HAP-1 (cell line): ENCODE measurements at regions not wholly inside any gene's neighbourhood (a gene's known extent, or its start where the extent isn't known, plus 50 kb on each side); places are given as distances from the start of the nearest gene placed in this dataset.

Experiments
- DNase-seq, 2 experiments: peaks; one replicate each; pipeline ENCODE4 v3.0.0-alpha.2; 2016 to 2020; ENCODE audit warnings: low spot score in 2 of 2
- H3K27me3 ChIP-seq: fragments of 250-450 bp; sonication (Bioruptor Pico); 2 replicates; pipeline ENCODE4 v1.5.1; 2020; ENCODE audit warnings: low read depth, mild to moderate bottlenecking, moderate library complexity
- H3K36me3 ChIP-seq: fragments of 250-450 bp; sonication (Bioruptor Pico); replicated peaks from 2 replicates; pipeline ENCODE4 v1.5.1; 2020; ENCODE audit warnings: mild to moderate bottlenecking
- H3K4me1 ChIP-seq: fragments of 250-450 bp; sonication (Bioruptor Pico); 2 replicates; pipeline ENCODE4 v1.5.1; 2020; ENCODE audit warnings: mild to moderate bottlenecking
- H3K4me3 ChIP-seq: fragments of 250-450 bp; sonication (Bioruptor Pico); 2 replicates; pipeline ENCODE4 v1.5.1; 2020; ENCODE audit warnings: mild to moderate bottlenecking, moderate library complexity
- H3K9me3 ChIP-seq: fragments of 250-450 bp; sonication (Bioruptor Pico); 2 replicates; pipeline ENCODE4 v1.5.1; 2020; ENCODE audit warnings: mild to moderate bottlenecking, moderate library complexity
- in situ Hi-C: fragments of 300-500 bp; cut with MboI; formaldehyde crosslinking; loops from 3 replicates; pipeline ENCODE4 v1.14.3; 2020; ENCODE audit warnings: low sequenced_read_pairs, inconsistent platforms, mixed read lengths

DNA sequence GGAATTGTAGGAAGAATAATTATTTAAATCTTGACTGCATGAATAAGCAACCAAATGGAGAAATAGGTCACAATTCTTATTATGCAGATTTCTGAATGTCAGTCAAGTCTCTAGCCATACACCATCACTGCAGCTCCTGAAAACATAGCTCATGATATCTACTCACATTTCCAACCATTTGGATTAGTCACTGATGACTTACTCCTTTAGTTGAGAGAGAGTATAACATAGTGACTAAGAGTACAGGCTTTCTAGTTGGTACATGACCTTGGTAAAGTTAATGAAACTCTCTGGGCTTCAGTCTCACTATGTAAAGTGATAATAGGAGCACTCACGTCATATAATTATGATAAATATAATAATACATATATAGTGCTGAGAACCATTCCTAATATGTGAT lies 265.2 kb downstream of the KCNA4 start:
- no peaks in the 10 kb centered on the region for H3K4me1 ChIP-seq
- H3K36me3 ChIP-seq: no peaks in the 10 kb centered on the region
- no peaks in the 10 kb centered on the region for H3K27me3 ChIP-seq
- no peaks in the 10 kb centered on the region for H3K9me3 ChIP-seq
- no peak for DNase-seq
- in situ Hi-C loops: no loop called here
- H3K4me3 ChIP-seq: no peak overlapping the region

DNA sequence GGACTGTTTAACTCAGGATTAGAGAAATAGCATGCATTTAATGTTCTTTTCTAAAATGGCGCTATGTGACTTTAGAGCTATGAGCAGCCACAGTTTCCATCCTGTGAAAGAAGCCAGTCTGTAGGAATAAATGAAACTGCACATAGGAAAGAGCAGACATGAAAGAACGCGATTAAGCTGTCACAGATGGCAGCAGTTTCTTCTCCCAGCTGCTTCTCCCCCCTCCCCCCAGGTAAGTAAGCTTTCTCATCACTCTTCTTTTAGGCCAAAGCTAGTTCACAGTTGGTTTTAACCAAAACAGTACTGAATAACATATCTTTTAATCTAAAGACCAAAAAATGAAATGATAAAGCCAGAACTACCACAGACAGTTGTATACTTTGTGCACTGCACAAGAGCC lies 266.4 kb downstream of the KCNA4 start:
- in situ Hi-C loops: no loop called here
- H3K27me3 ChIP-seq: no peaks in the 10 kb centered on the region
- DNase-seq: no peak
- no peaks in the 10 kb centered on the region for H3K36me3 ChIP-seq
- H3K4me3 ChIP-seq: no peak overlapping the region
- H3K4me1 ChIP-seq: no peaks in the 10 kb centered on the region
- no peaks in the 10 kb centered on the region for H3K9me3 ChIP-seq

DNA sequence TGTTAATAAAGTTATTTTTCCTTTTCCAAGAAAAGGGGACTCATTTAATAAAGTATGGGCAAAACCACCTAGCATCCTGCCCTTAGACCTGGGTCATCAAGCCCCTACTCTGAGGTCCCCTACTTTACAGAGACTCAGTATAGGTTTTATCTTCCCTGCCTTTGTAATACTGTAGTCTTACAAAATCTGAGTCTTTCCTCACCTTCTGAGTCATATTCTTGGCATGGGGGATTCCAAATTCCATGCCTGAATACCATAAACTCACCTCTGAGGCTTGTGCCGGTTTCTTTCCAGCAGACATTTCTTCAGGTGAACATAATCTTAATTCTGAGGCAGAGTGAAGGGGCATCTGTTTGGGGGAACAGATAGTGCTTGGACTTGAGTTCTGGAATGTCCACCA lies 282.5 kb downstream of the KCNA4 start:
- Histone ChIP-seq H3K4me1 (no peaks in the 10 kb centered on the region), H3K9me3 (no peaks in the 10 kb centered on the region), H3K27me3 (no peaks in the 10 kb centered on the region), H3K36me3 (no peaks in the 10 kb centered on the region), H3K4me3 (no peak overlapping the region)
- no peak for DNase-seq
- in situ Hi-C loops: no loop called here

- Histone ChIP-seq H3K27me3 (no peaks in the 10 kb centered on the region), H3K4me3 (no peak overlapping the region), H3K4me1 (no peaks in the 10 kb centered on the region), H3K9me3 (no peaks in the 10 kb centered on the region), H3K36me3 (no peaks in the 10 kb centered on the region)
- DNase-seq: no peak
- in situ Hi-C loops: no loop called here
These were observed 303.0 kb downstream of the KCNA4 start for GRCh38 chr11:29713831-29714320.

DNA sequence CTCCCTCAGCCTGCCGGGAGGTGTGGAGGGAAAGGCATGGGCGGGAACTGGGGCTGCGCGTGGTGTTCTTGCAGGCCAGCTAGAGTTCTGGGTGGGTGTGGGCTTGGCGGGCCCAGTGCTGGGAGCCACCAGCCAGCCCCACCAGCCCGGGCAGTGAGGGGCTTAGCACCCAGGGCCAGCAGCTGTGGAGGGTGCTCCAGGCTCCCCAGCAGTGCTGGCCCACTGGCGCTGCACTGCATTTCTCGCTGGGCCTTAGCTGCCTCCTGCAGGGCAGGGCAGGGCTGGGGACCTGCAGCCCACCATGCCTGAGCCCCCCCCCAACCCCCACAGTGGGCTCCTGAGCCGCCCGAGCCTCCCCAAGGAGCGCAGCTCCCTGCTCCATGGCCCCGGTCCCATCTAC lies 304.2 kb downstream of the KCNA4 start:
- in situ Hi-C loops: no loop called here
- Histone ChIP-seq H3K27me3 (no peaks in the 10 kb centered on the region), H3K4me3 (no peak overlapping the region), H3K4me1 (no peaks in the 10 kb centered on the region), H3K36me3 (no peaks in the 10 kb centered on the region), H3K9me3 (no peaks in the 10 kb centered on the region)
- DNase-seq: no peak

GRCh38 chr11:29707924-29708323 lies 308.9 kb downstream of the KCNA4 start:
- Histone ChIP-seq H3K4me1 (no peaks in the 10 kb centered on the region), H3K36me3 (no peaks in the 10 kb centered on the region), H3K27me3 (no peaks in the 10 kb centered on the region), H3K9me3 (no peaks in the 10 kb centered on the region), H3K4me3 (no peak overlapping the region)
- in situ Hi-C loops: no loop called here
- DNase-seq: no peak

DNA sequence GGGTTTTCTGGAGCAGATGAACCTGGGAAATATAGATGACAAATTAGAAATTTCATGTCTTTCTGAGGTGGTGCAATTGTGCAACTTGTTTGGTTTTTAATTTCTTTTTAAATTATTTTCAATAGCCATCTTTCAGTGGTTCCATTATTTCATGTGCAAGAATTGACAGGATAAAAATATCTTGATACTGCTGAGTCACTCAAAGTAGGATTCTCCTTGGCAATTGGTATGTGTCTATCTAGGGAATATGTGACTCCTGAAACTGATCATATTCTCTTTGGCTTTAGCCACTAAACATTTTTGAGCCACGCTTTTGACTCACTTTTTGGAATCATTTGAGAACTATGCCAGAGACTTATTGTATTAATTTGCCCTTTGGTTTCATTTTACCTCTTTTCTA lies 331.5 kb downstream of the KCNA4 start:
- Histone ChIP-seq H3K4me3 (no peak overlapping the region), H3K9me3 (no peaks in the 10 kb centered on the region), H3K27me3 (no peaks in the 10 kb centered on the region), H3K4me1 (no peaks in the 10 kb centered on the region), H3K36me3 (no peaks in the 10 kb centered on the region)
- in situ Hi-C loops: no loop called here
- no peak for DNase-seq

DNA sequence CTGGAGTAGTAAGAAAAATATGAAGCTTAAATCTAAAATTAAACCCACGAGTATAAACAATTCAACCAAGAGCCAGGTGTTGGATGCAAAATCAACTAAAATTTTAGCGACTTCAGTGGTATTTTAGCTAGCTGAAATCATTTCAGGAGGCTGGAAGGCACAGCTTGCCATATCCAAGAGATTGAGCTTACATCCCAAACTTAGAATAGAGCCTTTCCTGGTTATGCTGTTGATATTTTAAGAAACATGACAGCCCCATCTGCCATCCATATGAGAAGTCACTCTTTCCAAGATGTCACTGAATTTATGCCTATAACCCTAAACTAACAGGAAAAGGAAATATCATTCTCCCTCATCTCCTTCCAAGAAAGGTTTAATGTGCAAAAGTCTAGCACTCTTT lies 334.0 kb downstream of the KCNA4 start:
- Histone ChIP-seq H3K27me3 (no peaks in the 10 kb centered on the region), H3K4me1 (no peaks in the 10 kb centered on the region), H3K36me3 (no peaks in the 10 kb centered on the region), H3K9me3 (no peaks in the 10 kb centered on the region), H3K4me3 (no peak overlapping the region)
- no peak for DNase-seq
- in situ Hi-C loops: no loop called here

DNA sequence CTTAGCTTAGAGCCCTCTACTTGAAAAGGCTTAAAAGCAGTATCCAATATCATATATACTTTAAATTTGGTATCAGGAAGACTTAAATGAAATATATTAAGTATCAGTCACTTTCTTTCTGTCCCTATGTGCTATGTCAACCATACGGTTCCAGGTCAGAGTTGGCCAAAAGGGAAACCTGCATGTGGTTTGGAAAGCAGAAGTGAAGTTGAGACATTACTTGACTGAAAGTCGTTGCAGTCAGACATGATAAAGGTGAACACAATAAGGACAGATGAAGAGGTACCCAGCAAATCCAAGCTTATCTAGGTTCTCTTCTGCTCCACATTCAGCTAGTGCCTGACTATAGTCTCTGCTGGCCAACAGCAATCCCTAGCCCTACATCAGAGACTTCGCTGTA lies 336.8 kb downstream of the KCNA4 start:
- no peaks in the 10 kb centered on the region for H3K9me3 ChIP-seq
- in situ Hi-C loops: no loop called here
- H3K27me3 ChIP-seq: no peaks in the 10 kb centered on the region
- no peak overlapping the region for H3K4me3 ChIP-seq
- no peaks in the 10 kb centered on the region for H3K4me1 ChIP-seq
- DNase-seq: no peak
- H3K36me3 ChIP-seq: no peaks in the 10 kb centered on the region

DNA sequence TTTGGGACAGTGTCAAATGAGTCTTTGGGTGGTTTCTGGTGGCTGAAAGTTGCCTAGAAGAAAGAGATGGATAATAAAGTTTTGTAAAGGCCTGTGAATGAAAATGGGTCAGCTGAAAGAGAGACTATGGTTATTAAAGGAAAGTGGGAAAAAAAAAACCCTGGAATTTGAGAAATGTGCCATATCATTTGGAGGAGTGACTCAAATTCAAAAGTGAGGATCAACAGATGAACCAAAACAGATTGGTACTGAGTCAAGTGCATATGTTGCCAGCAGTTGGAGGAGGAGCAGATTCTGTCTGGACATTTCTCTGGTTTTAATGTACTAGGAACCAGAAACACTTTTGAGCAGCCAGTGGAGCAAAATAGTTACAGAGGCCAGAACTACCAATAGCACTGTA lies 339.8 kb downstream of the KCNA4 start:
- Histone ChIP-seq H3K4me1 (no peaks in the 10 kb centered on the region), H3K27me3 (no peaks in the 10 kb centered on the region), H3K36me3 (no peaks in the 10 kb centered on the region), H3K4me3 (no peak overlapping the region), H3K9me3 (no peaks in the 10 kb centered on the region)
- no peak for DNase-seq
- in situ Hi-C loops: no loop called here

DNA sequence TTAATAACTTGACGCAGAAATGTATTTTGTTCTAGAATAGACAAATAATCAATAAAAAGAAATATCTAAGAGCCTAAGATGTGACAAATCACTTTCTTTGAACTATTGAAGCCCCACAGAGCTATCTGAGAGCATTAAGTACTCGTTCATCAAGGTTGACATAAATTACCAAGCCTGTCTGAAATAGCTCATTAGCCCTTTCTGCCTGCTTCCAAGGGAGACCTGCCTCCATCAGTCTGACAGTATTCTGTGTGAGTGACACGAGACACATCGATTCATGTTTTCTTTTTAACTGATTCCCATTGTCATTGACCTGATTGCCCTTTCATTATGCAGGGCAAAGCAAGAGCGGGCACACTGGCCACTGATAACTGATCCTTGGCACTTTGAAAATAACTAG lies 347.5 kb downstream of the KCNA4 start:
- Histone ChIP-seq H3K27me3 (no peaks in the 10 kb centered on the region), H3K36me3 (no peaks in the 10 kb centered on the region), H3K9me3 (no peaks in the 10 kb centered on the region), H3K4me1 (no peaks in the 10 kb centered on the region), H3K4me3 (no peak overlapping the region)
- no peak for DNase-seq
- in situ Hi-C loops: no loop called here

GRCh38 chr11:29657709-29658108 lies 359.1 kb downstream of the KCNA4 start:
- Histone ChIP-seq H3K4me3 (no peak overlapping the region), H3K4me1 (no peaks in the 10 kb centered on the region), H3K9me3 (no peaks in the 10 kb centered on the region), H3K27me3 (no peaks in the 10 kb centered on the region), H3K36me3 (no peaks in the 10 kb centered on the region)
- in situ Hi-C loops: no loop called here
- DNase-seq: no peak

GRCh38 chr11:29656597-29656996 lies 360.2 kb downstream of the KCNA4 start:
- H3K27me3 ChIP-seq: no peaks in the 10 kb centered on the region
- no peak overlapping the region for H3K4me3 ChIP-seq
- no peaks in the 10 kb centered on the region for H3K4me1 ChIP-seq
- H3K9me3 ChIP-seq: no peaks in the 10 kb centered on the region
- in situ Hi-C loops: no loop called here
- DNase-seq: no peak
- H3K36me3 ChIP-seq: no peaks in the 10 kb centered on the region

GRCh38 chr11:29645373-29645772 lies 371.5 kb downstream of the KCNA4 start:
- in situ Hi-C loops: no loop called here
- no peak for DNase-seq
- no peaks in the 10 kb centered on the region for H3K27me3 ChIP-seq
- H3K4me3 ChIP-seq: no peak overlapping the region
- no peaks in the 10 kb centered on the region for H3K4me1 ChIP-seq
- H3K9me3 ChIP-seq: no peaks in the 10 kb centered on the region
- H3K36me3 ChIP-seq: no peaks in the 10 kb centered on the region

- in situ Hi-C loops: no loop called here
- no peaks in the 10 kb centered on the region for H3K36me3 ChIP-seq
- no peak overlapping the region for H3K4me3 ChIP-seq
- DNase-seq: no peak
- H3K4me1 ChIP-seq: no peaks in the 10 kb centered on the region
- H3K27me3 ChIP-seq: no peaks in the 10 kb centered on the region
- no peaks in the 10 kb centered on the region for H3K9me3 ChIP-seq
These were observed 375.6 kb downstream of the KCNA4 start for GRCh38 chr11:29641201-29641600.
